GM19455 (cell line): ENCODE measurements at regions not wholly inside any gene's neighbourhood (a gene's known extent, or its start where the extent isn't known, plus 50 kb on each side); places are given as distances from the start of the nearest gene placed in this dataset.

Experiments used
- ATAC-seq: cut with Tn5 transposase; IDR thresholded peaks from one replicate; pipeline ENCODE4 v1.9.1; 2021; ENCODE audit not compliant: unreplicated experiment

- ATAC-seq, result no peak
Observed at GRCh38 chr9:80437091-80437640, 865.4 kb downstream of the TLE4 start.

GRCh38 chr9:80435591-80435990 is 863.8 kb downstream of the TLE4 start:
- no peak for ATAC-seq

GRCh38 chr9:80426992-80427391 is 855.2 kb downstream of the TLE4 start:
- no peak for ATAC-seq

- no peak for ATAC-seq
Observed at GRCh38 chr9:80417211-80417773, 845.5 kb downstream of the TLE4 start.

GRCh38 chr9:80410106-80410505 is 838.3 kb downstream of the TLE4 start:
- ATAC-seq, result no peak

- no peak for ATAC-seq
Observed at GRCh38 chr9:80407220-80407619, 835.5 kb downstream of the TLE4 start.

DNA sequence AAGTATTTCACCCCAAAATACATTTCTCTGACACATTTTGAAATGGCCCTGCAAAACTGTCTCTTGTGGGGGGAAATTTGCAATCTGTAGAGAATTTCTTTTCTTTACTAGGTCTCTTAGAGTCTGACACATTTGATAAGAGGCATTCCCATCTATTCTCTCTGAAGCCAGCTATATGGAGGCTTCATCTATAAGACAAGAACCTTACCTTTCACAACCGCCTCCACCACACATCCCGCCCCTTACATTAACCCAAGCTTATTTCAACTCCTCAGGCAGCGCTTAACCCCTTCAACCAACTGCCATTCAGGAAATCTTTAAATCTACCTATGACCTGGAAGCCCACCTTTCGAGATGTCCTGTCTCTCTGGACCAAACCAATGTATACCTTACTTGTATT is 829.5 kb downstream of the TLE4 start:
- no peak for ATAC-seq

GRCh38 chr9:80400624-80401230 is 829.0 kb downstream of the TLE4 start:
- no peak for ATAC-seq

GRCh38 chr9:80399606-80400005 is 827.8 kb downstream of the TLE4 start:
- ATAC-seq, result no peak

- no peak for ATAC-seq
Observed at GRCh38 chr9:80387828-80388227, 816.1 kb downstream of the TLE4 start.

DNA sequence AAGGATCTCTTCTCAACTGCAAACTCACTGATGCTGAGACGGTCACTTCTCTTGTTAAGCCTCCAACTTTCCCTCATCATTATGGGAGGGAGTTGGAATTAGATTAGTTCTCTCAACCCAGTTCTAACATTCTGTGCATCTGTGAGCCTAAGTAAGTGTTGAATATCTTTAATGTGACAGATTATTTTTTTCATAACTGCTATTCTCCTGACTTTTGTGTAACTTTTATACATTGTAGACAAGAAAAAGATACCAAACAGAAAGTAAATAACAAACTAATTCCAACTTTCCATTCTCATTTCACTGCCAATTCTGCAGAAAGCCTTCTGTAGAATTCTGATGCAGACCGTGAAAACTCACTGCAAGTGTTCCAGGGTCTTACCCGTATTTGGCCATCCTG is 813.5 kb downstream of the TLE4 start:
- ATAC-seq, result no peak

GRCh38 chr9:80383331-80383730 is 811.6 kb downstream of the TLE4 start:
- ATAC-seq, result no peak

DNA sequence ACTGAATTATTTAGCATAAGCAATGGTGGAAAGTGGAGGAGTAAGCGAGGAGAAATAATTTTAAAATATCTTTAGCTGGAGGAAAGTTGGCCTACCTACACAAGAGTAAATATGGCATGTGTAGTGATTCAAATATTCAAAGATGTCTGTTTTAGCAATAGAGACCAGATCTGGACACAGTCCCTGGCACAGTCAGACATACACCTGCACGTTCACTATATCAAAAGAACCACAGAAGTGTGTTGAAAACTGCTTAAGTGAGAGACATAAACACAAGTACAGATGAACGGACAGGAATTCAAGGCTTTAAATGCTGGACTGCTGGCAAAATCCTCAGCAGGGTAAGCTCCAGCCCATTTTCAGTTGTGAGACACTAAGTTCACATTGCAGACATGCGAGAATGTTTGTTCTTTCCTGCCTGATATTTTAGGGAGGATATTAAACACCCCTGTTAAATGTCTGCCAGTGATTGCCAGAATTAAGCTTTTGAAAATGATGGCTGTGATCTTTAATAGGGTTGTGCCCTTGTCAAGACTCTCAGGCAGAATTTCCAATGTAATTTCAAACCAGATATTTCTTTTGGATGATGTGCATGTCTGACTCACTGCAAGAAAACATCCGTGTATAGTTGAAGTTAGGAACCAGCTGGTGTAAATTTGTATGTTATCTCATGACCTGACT is 810.6 kb downstream of the TLE4 start:
- ATAC-seq, result no peak

- no peak for ATAC-seq
Observed at GRCh38 chr9:80380301-80380700, 808.5 kb downstream of the TLE4 start.

GRCh38 chr9:80378669-80379293 is 807.0 kb downstream of the TLE4 start:
- ATAC-seq, result no peak

DNA sequence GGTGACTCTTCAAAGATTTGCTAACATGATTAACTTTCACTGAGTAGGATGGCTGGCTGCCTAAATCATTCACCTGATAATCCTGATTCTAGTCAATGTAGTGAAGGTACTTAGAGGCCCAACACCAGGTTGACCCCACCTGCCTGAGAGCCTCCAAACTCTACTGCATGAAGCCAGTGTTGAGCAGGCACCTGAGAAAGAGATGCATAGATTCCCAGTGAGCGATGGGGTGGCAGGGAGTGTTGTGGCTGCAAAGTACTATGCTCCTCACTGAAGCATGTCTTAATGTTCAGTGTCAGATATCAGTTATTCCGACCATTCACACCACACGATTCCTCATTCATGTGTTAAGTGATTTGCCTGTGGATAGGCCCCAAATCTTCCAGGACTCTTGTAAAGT is 804.4 kb downstream of the TLE4 start:
- no peak for ATAC-seq

GRCh38 chr9:80375477-80375876 is 803.7 kb downstream of the TLE4 start:
- ATAC-seq, result no peak

GRCh38 chr9:80369641-80370040 is 797.9 kb downstream of the TLE4 start:
- ATAC-seq, result no peak

- no peak for ATAC-seq
Observed at GRCh38 chr9:80366626-80367025, 794.9 kb downstream of the TLE4 start.

DNA sequence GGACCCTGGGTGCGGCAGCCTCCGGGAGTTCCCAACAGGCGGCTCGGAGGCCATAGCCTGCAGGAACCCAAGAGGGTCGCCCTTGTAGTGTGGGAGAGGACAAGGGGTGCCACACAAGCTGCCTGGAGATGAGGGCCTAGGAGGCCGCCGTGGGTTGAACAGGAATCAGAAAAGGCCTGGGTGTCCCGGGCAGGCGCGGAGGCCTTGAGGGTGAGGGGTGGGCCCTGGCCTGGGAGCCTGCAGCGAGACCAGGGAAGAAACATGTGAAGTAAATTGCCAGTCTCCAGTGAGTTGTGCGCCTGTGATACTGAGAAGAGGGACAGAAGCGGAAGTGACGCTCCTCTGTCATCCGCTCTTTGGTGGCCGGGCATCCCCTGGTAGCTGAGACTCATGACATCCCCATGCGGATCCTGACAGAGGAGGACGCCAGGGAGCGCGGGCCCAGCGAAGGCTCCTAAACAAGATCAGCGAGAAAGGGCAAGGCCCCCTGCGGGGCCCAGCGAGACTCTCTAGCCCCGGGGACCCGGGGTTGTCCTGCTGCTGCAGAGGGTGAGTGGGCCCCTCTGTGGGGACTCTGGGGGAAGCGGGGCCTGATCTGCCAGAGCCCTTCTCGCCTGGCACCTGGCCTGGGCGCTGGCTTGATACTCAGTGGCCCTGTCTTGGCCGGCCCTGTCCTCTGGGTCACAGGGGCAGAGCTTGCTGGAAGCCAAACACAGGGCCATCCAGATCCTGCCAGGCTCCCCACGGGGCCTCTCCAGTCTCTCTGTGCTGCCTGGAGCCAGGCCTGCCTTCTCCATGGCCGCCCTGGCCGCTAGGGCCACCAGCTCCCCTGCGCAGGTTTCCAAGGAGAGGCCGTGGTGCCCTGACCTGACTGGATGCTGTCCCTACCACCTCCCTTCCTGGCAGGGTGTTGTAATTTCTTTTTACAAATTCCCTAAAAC is 788.4 kb downstream of the TLE4 start:
- ATAC-seq, result no peak

- no peak for ATAC-seq
Observed at GRCh38 chr9:80359291-80359690, 787.5 kb downstream of the TLE4 start.
